Hepatocyte (in vitro differentiated cells): ENCODE measurements at regions not wholly inside any gene's neighbourhood (a gene's known extent, or its start where the extent isn't known, plus 50 kb on each side); places are given as distances from the start of the nearest gene placed in this dataset.

Source experiments
- EZH2 ChIP-seq: fragments of 200-600 bp; sonication (generic); IDR thresholded peaks from 2 replicates; pipeline ENCODE4 v1.6.1; 2016; ENCODE audit warnings: antibody characterized with exemption, mild to moderate bottlenecking, borderline replicate concordance
- EZH2phosphoT487 ChIP-seq: fragments of 200-600 bp; sonication (generic); IDR thresholded peaks from one replicate; pipeline ENCODE4 v1.6.1; 2018; ENCODE audit warnings: antibody characterized with exemption, mild to moderate bottlenecking, low read depth, moderate library complexity; ENCODE audit not compliant: unreplicated experiment, severe bottlenecking
- TF ChIP-seq, protein P1 (sequence below): fragments of 200-600 bp; sonication (generic); IDR thresholded peaks from 2 replicates; pipeline ENCODE4 v1.5.1; 2016; ENCODE audit warnings: antibody characterized with exemption, mild to moderate bottlenecking; ENCODE audit not compliant: poor library complexity

DNA sequence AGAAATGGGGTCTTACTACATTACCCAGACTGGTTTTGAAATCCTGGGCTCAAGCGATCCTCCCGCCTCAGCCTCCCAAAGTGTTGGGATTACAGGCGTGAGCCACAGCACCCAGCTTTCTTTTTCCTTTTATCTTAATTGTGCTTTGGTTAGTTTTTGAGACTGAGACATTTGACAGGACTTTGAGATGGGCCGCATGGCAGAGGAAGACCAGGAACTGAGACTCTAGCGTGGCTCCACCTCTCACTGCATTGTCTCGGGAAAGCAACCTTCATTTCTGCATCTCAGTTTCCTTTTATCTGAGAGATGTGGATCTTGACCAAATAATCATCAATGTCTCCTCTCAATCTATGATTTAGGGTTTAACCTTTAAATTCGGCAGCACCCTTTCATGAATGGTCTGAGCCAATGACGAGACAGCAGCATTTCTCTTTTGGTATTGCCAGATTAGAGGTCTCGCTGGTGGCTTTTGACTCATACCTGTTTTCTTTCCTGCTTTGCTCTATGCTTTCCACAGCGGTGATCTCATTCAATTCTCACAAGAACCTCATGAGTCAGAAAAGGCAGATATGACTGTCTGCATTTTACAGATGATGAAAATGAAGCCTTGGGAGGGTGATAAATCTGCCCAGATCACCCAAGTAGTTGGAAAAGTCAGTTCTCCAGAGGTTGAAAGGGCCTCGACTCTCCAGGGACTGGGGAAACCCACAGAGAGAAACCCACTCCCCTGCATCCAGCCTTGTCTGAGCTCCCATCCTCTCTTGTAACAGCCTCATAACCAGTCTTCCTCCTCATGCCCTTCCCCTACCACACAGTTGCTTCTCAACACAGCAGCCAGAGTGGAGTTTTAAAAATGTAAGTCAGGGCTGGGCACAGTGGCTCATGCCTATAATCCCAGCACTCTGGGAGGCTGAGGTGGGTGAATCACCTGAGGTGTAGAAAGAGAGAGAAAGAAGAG is 84.8 kb upstream of the FOXB1 start:
- TF ChIP-seq, protein P1, sequence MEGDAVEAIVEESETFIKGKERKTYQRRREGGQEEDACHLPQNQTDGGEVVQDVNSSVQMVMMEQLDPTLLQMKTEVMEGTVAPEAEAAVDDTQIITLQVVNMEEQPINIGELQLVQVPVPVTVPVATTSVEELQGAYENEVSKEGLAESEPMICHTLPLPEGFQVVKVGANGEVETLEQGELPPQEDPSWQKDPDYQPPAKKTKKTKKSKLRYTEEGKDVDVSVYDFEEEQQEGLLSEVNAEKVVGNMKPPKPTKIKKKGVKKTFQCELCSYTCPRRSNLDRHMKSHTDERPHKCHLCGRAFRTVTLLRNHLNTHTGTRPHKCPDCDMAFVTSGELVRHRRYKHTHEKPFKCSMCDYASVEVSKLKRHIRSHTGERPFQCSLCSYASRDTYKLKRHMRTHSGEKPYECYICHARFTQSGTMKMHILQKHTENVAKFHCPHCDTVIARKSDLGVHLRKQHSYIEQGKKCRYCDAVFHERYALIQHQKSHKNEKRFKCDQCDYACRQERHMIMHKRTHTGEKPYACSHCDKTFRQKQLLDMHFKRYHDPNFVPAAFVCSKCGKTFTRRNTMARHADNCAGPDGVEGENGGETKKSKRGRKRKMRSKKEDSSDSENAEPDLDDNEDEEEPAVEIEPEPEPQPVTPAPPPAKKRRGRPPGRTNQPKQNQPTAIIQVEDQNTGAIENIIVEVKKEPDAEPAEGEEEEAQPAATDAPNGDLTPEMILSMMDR = no peak
- TF ChIP-seq EZH2phosphoT487 = no peak
- no peak for TF ChIP-seq EZH2
